IMR-90 (cell line): ENCODE measurements at regions not wholly inside any gene's neighbourhood (a gene's known extent, or its start where the extent isn't known, plus 50 kb on each side); places are given as distances from the start of the nearest gene placed in this dataset.

Experiments used
- ATAC-seq: fragments of 200-7000 bp; cut with Tn5 transposase; 2 replicates; pipeline ENCODE4 v1.9.1; 2020; ENCODE audit warnings: low read depth, mild to moderate bottlenecking, moderate library complexity
- BruUV-seq: library from RNA; stranded (reverse); fragments of 400-500 nt; replicated peaks from 2 replicates; lab custom pipeline; 2021; lab: Mats Ljungman, UMichigan
- CTCF ChIA-PET: fragments of 300-600 bp; formaldehyde crosslinking; extraction: SDS; loops from one replicate; lab custom pipeline; 2021; ENCODE audit warnings: antibody characterized with exemption; lab: Yijun Ruan, JAX
- POLR2A ChIA-PET: fragments of 300-600 bp; sonication (Branson Sonifier 250); formaldehyde crosslinking; loops from one replicate; lab custom pipeline; 2022; ENCODE audit warnings: antibody characterized with exemption; ENCODE audit not compliant: unreplicated experiment; lab: Charles Lee
- DNase-seq: peaks from one replicate; pipeline ENCODE4 v3.0.0; 2013
- H2AFZ ChIP-seq: replicated peaks from 2 replicates; pipeline ENCODE3; 2013; ENCODE audit warnings: low read length, mild to moderate bottlenecking; ENCODE audit not compliant: poor library complexity
- H2AK5ac ChIP-seq: 2 replicates; pipeline ENCODE4 v1.6.1; 2013; ENCODE audit warnings: low read depth, low read length, inconsistent platforms
- H2AK9ac ChIP-seq: replicated peaks from 2 replicates; pipeline ENCODE3; 2013; ENCODE audit warnings: mild to moderate bottlenecking, low read depth, low read length, moderate library complexity; ENCODE audit not compliant: poor library complexity
- H2BK120ac ChIP-seq: 2 replicates; pipeline ENCODE4 v1.6.1; 2013; ENCODE audit warnings: low read depth, low read length, inconsistent platforms
- H2BK15ac ChIP-seq: 3 replicates; pipeline ENCODE4 v1.6.1; 2013; ENCODE audit warnings: low read depth, low read length, inconsistent platforms
- H2BK20ac ChIP-seq: 2 replicates; pipeline ENCODE4 v1.6.1; 2013; ENCODE audit warnings: low read depth, mild to moderate bottlenecking, inconsistent platforms, low read length, moderate library complexity
- H2BK5ac ChIP-seq: 2 replicates; pipeline ENCODE4 v1.6.1; 2013; ENCODE audit warnings: mild to moderate bottlenecking, low read depth, low read length, inconsistent platforms; ENCODE audit not compliant: poor library complexity, severe bottlenecking
- H3K14ac ChIP-seq: replicated peaks from 2 replicates; pipeline ENCODE4 v1.6.1; 2013; ENCODE audit warnings: low read depth, low read length, inconsistent platforms
- H3K18ac ChIP-seq: 2 replicates; pipeline ENCODE4 v1.6.1; 2013; ENCODE audit warnings: low read depth, low read length, control low read depth
- H3K23ac ChIP-seq: 2 replicates; pipeline ENCODE4 v1.6.1; 2013; ENCODE audit warnings: low read depth, low read length, inconsistent platforms
- H3K27ac ChIP-seq: 2 replicates; pipeline ENCODE4 v1.5.1; 2013; ENCODE audit warnings: mild to moderate bottlenecking, control low read depth, low read length; ENCODE audit not compliant: insufficient read depth
- H3K27me3 ChIP-seq: 2 replicates; pipeline ENCODE4 v1.6.1; 2013; ENCODE audit warnings: low read length; ENCODE audit not compliant: control insufficient read depth, insufficient read depth
- H3K36me3 ChIP-seq: 2 replicates; pipeline ENCODE4 v1.6.1; 2013; ENCODE audit warnings: low read length, mixed read lengths; ENCODE audit not compliant: control insufficient read depth, insufficient read depth
- H3K4ac ChIP-seq: 2 replicates; pipeline ENCODE4 v1.6.1; 2013; ENCODE audit warnings: low read depth, low read length, inconsistent platforms
- H3K4me1 ChIP-seq: 2 replicates; pipeline ENCODE4 v1.6.1; 2013; ENCODE audit warnings: low read length, mixed read lengths; ENCODE audit not compliant: control insufficient read depth, insufficient read depth
- H3K4me2 ChIP-seq: 2 replicates; pipeline ENCODE4 v1.6.1; 2013; ENCODE audit warnings: low read depth, mild to moderate bottlenecking, control low read depth, low read length, moderate library complexity
- H3K4me3 ChIP-seq: 2 replicates; pipeline ENCODE4 v1.5.1; 2013; ENCODE audit warnings: low read depth, mild to moderate bottlenecking, control low read depth, low read length, moderate library complexity; ENCODE audit not compliant: insufficient read depth
- H3K56ac ChIP-seq: 2 replicates; pipeline ENCODE4 v1.6.1; 2013; ENCODE audit warnings: low read length, inconsistent platforms; ENCODE audit not compliant: insufficient read depth; ENCODE audit errors: extremely low read depth
- H3K79me1 ChIP-seq, 2 experiments: 2 replicates each; pipeline ENCODE4 v1.6.1; 2013; ENCODE audit warnings: low read length in 2 of 2, inconsistent platforms in 1 of 2, low read depth in 1 of 2
- H3K9ac ChIP-seq: 2 replicates; pipeline ENCODE4 v1.6.1; 2013; ENCODE audit warnings: low read depth, low read length, control low read depth
- H3K9me1 ChIP-seq: 2 replicates; pipeline ENCODE4 v1.6.1; 2013; ENCODE audit warnings: low read length, inconsistent platforms; ENCODE audit not compliant: insufficient read depth
- H3K9me3 ChIP-seq: 2 replicates; pipeline ENCODE4 v1.6.1; 2013; ENCODE audit warnings: low read length; ENCODE audit not compliant: control insufficient read depth, insufficient read depth
- H4K20me1 ChIP-seq: 2 replicates; pipeline ENCODE4 v1.6.1; 2013; ENCODE audit warnings: low read length, inconsistent platforms; ENCODE audit not compliant: insufficient read depth
- H4K5ac ChIP-seq: 2 replicates; pipeline ENCODE4 v1.6.1; 2013; ENCODE audit warnings: mild to moderate bottlenecking, low read depth, low read length, control low read depth
- H4K8ac ChIP-seq, 2 experiments: 2 replicates each; pipeline ENCODE4 v1.6.1; 2013; ENCODE audit warnings: low read depth in 2 of 2, low read length in 2 of 2, control low read depth in 1 of 2, inconsistent platforms in 1 of 2
- H4K91ac ChIP-seq: 2 replicates; pipeline ENCODE4 v1.6.1; 2013; ENCODE audit warnings: low read depth, low read length, inconsistent platforms; ENCODE audit not compliant: insufficient read depth
- NFE2L2 ChIP-seq: fragments of 150-350 bp; IDR thresholded peaks from 2 replicates; pipeline ENCODE4 v1.6.1; 2016; ENCODE audit warnings: low read depth, mild to moderate bottlenecking, low read length
- WGBS, 2 experiments: methylation state at CpG; one replicate each; pipeline versions ENCODE4 v1.1.5 to v1.1.7; 2013; ENCODE audit warnings: missing lambda C conversion rate in 2 of 2; ENCODE audit not compliant: insufficient read length in 1 of 2; ENCODE audit errors: extremely low coverage in 2 of 2; 5-methylcytosine and 5-hydroxymethylcytosine counted together
- dilution Hi-C: fragments of 300-500 bp; cut with HindIII; formaldehyde crosslinking; loops from one replicate; pipeline ENCODE4 v1.14.3; 2018; ENCODE audit warnings: low sequenced_read_pairs; ENCODE audit not compliant: unreplicated experiment
- in situ Hi-C: fragments of 300-500 bp; cut with MboI; formaldehyde crosslinking; loops from 3 replicates; pipeline ENCODE4 v1.14.3; 2019; ENCODE audit warnings: low sequenced_read_pairs, inconsistent platforms, mixed read lengths
- intact Hi-C: fragments of 100-400 bp; cut with micrococcal nuclease; formaldehyde crosslinking; loops from 2 replicates; pipeline ENCODE4 v1.10.0; 2022

DNA sequence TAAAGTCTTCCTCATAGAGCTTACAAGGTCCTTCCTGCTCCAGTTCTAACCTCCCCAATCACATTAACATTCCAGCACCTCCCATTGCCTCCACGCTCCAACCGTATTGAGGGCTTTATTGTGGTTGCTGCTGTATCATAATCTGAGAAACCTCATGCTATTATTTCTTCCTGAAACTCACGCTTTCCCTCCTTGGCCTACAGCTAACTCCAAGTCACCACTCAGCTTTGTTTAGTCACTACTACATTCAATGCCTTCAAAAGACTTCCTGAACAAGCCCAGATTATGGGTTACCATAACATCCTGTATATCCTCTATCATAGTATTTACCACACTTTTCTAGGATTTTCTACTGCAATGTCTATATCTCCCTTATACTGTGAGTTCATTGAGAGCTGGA, 230.4 kb downstream of the IKZF2 start:
- CTCF ChIA-PET: no interaction called here
- 83% methylated on average over 1 of the region's 3 CpGs; no CpG with 5 or more reads in 1 of the 2 experiments for WGBS, 2 experiments
- dilution Hi-C loops: no loop called here

More for the DNA sequence above, 230.4 kb downstream of the IKZF2 start:
- no peak overlapping the region for H2AK5ac ChIP-seq
- H3K79me1 ChIP-seq: no peaks in the 10 kb centered on the region
- H3K14ac ChIP-seq: no peak overlapping the region
- no peaks in the 10 kb centered on the region for H3K9me1 ChIP-seq
- DNase-seq (no peak), ATAC-seq (no peak)
- H2BK120ac ChIP-seq: no peak overlapping the region
- H3K4me1 ChIP-seq: no peaks in the 10 kb centered on the region
- H3K4ac ChIP-seq: no peak overlapping the region
- no peak overlapping the region for H2AFZ ChIP-seq
- H3K27ac ChIP-seq: no peak overlapping the region
- no peak for TF ChIP-seq NFE2L2
- no peak overlapping the region for H3K4me3 ChIP-seq
- H2AK9ac ChIP-seq: no peak overlapping the region
- no peak overlapping the region for H3K23ac ChIP-seq
- H2BK15ac ChIP-seq: no peak overlapping the region
- in situ Hi-C loops: no loop called here
- no peak overlapping the region for H3K18ac ChIP-seq
- no peaks in the 10 kb centered on the region for H3K27me3 ChIP-seq
- H3K9ac ChIP-seq: no peak overlapping the region
- intact Hi-C loops: no loop called here
- H3K36me3 ChIP-seq: no peaks in the 10 kb centered on the region
- H3K4me2 ChIP-seq: no peak overlapping the region
- H4K20me1 ChIP-seq: no peaks in the 10 kb centered on the region
- POLR2A ChIA-PET: no interaction called here
- no peak overlapping the region for H4K91ac ChIP-seq
- H4K5ac ChIP-seq: no peak overlapping the region
- BruUV-seq: no TSS peak
- H3K56ac ChIP-seq: no peak overlapping the region
- no peak overlapping the region for H2BK5ac ChIP-seq
- no peak overlapping the region for H2BK20ac ChIP-seq
- H3K9me3 ChIP-seq: peaks cover 4% of the 10 kb centered on the region
- H4K8ac ChIP-seq: no peak overlapping the region
